H9 (cell line): ENCODE measurements at regions not wholly inside any gene's neighbourhood (a gene's known extent, or its start where the extent isn't known, plus 50 kb on each side); places are given as distances from the start of the nearest gene placed in this dataset.

Experiments used
- DNase-seq: peaks from one replicate; pipeline ENCODE4 v3.0.0-alpha.2; 2017
- H2AFZ ChIP-seq: one replicate; pipeline ENCODE4 v1.6.1; 2013; ENCODE audit warnings: mild to moderate bottlenecking, low read length, control low read depth, moderate library complexity
- H2AK5ac ChIP-seq: 2 replicates; pipeline ENCODE4 v1.6.1; 2013; ENCODE audit warnings: low read length, control low read depth, mixed read lengths; ENCODE audit not compliant: insufficient read length
- H2BK120ac ChIP-seq: one replicate; pipeline ENCODE4 v1.6.1; 2013; ENCODE audit warnings: low read depth, mild to moderate bottlenecking, low read length, control low read depth, inconsistent platforms; ENCODE audit not compliant: poor library complexity, severe bottlenecking
- H2BK12ac ChIP-seq: 2 replicates; pipeline ENCODE4 v1.6.1; 2013; ENCODE audit warnings: low read length, control low read depth, mixed read lengths, low read depth; ENCODE audit not compliant: insufficient read length
- H2BK15ac ChIP-seq: 2 replicates; pipeline ENCODE4 v1.6.1; 2013; ENCODE audit warnings: low read depth, low read length, control low read depth
- H2BK20ac ChIP-seq: one replicate; pipeline ENCODE4 v1.6.1; 2013; ENCODE audit warnings: low read depth, mild to moderate bottlenecking, low read length, control low read depth, inconsistent platforms; ENCODE audit not compliant: poor library complexity, severe bottlenecking
- H2BK5ac ChIP-seq: 2 replicates; pipeline ENCODE4 v1.6.1; 2013; ENCODE audit warnings: low read length, control low read depth, mixed read lengths; ENCODE audit not compliant: insufficient read length
- H3K14ac ChIP-seq: 2 replicates; pipeline ENCODE4 v1.6.1; 2013; ENCODE audit warnings: low read length, control low read depth; ENCODE audit not compliant: insufficient read depth
- H3K18ac ChIP-seq: 2 replicates; pipeline ENCODE4 v1.6.1; 2013; ENCODE audit warnings: low read depth, mild to moderate bottlenecking, mixed read lengths, low read length, control low read depth; ENCODE audit not compliant: insufficient read length
- H3K23ac ChIP-seq: 2 replicates; pipeline ENCODE4 v1.6.1; 2013; ENCODE audit warnings: low read length, control low read depth, mixed read lengths, low read depth; ENCODE audit not compliant: insufficient read length
- H3K23me2 ChIP-seq: 2 replicates; pipeline ENCODE4 v1.6.1; 2013; ENCODE audit warnings: low read depth, mild to moderate bottlenecking, mixed read lengths, low read length, control low read depth; ENCODE audit not compliant: insufficient read length, poor library complexity, severe bottlenecking
- H3K27ac ChIP-seq: 2 replicates; pipeline ENCODE4 v1.5.1; 2013; ENCODE audit warnings: low read length, control low read depth, mixed read lengths, low read depth; ENCODE audit not compliant: insufficient read length
- H3K27me3 ChIP-seq: 2 replicates; pipeline ENCODE4 v1.6.1; 2013; ENCODE audit warnings: low read length, control low read depth, inconsistent platforms; ENCODE audit not compliant: insufficient read depth
- H3K4ac ChIP-seq: 2 replicates; pipeline ENCODE4 v1.6.1; 2013; ENCODE audit warnings: low read depth, mild to moderate bottlenecking, control low read depth, inconsistent platforms, low read length, moderate library complexity
- H3K4me1 ChIP-seq: 2 replicates; pipeline ENCODE4 v1.6.1; 2013; ENCODE audit warnings: low read length, control low read depth, inconsistent platforms; ENCODE audit not compliant: insufficient read depth
- H3K4me2 ChIP-seq: 2 replicates; pipeline ENCODE4 v1.6.1; 2013; ENCODE audit warnings: low read length, control low read depth, mixed read lengths; ENCODE audit not compliant: insufficient read length, insufficient read depth
- H3K56ac ChIP-seq: 2 replicates; pipeline ENCODE4 v1.6.1; 2013; ENCODE audit warnings: low read depth, mild to moderate bottlenecking, mixed read lengths, low read length, control low read depth; ENCODE audit not compliant: insufficient read length
- H3K79me1 ChIP-seq: 2 replicates; pipeline ENCODE4 v1.6.1; 2013; ENCODE audit warnings: low read depth, mild to moderate bottlenecking, moderate library complexity, low read length, control low read depth, inconsistent platforms; ENCODE audit not compliant: insufficient read depth, poor library complexity, severe bottlenecking
- H3K79me2 ChIP-seq: 2 replicates; pipeline ENCODE4 v1.6.1; 2013; ENCODE audit warnings: low read length, control low read depth, inconsistent platforms; ENCODE audit not compliant: insufficient read depth
- H3K9ac ChIP-seq: 2 replicates; pipeline ENCODE4 v1.6.1; 2013; ENCODE audit warnings: low read length, control low read depth, mixed read lengths; ENCODE audit not compliant: insufficient read length; ENCODE audit errors: extremely low read depth
- H3K9me3 ChIP-seq: one replicate; pipeline ENCODE4 v1.6.1; 2013; ENCODE audit warnings: low read depth, low read length, inconsistent platforms; ENCODE audit not compliant: control insufficient read depth
- H3T11ph ChIP-seq: one replicate; pipeline ENCODE4 v1.6.1; 2013; ENCODE audit warnings: mild to moderate bottlenecking, low read length, control low read depth, inconsistent platforms
- H4K20me1 ChIP-seq: one replicate; pipeline ENCODE4 v1.6.1; 2013; ENCODE audit not compliant: control insufficient read depth, insufficient read length, insufficient read depth
- H4K5ac ChIP-seq: 2 replicates; pipeline ENCODE4 v1.6.1; 2013; ENCODE audit warnings: low read depth, mild to moderate bottlenecking, mixed read lengths, low read length, control low read depth; ENCODE audit not compliant: insufficient read length
- H4K8ac ChIP-seq: replicated peaks from 2 replicates; pipeline ENCODE4 v1.6.1; 2013; ENCODE audit warnings: low read length, control low read depth, mixed read lengths, low read depth; ENCODE audit not compliant: insufficient read length
- H4K91ac ChIP-seq: 2 replicates; pipeline ENCODE4 v1.6.1; 2013; ENCODE audit warnings: low read depth, mild to moderate bottlenecking, moderate library complexity, mixed read lengths, low read length, control low read depth; ENCODE audit not compliant: insufficient read length
- H3K27ac Mint-ChIP-seq, 3 experiments: 2 replicates in 2 of 3; 3 replicates in 1 of 3; pipeline ENCODE4 v1.8.0; 2020 to 2021; ENCODE audit warnings: mixed read lengths in 3 of 3, mild to moderate bottlenecking in 1 of 3, moderate library complexity in 1 of 3
- H3K27me3 Mint-ChIP-seq: 2 replicates; pipeline ENCODE4 v1.8.0; 2021; ENCODE audit warnings: low read depth, mild to moderate bottlenecking, moderate library complexity, mixed read lengths
- H3K36me3 Mint-ChIP-seq, 3 experiments: 2 replicates in 2 of 3; 3 replicates in 1 of 3; pipeline ENCODE4 v1.8.0; 2020 to 2021; ENCODE audit warnings: low read depth in 3 of 3, mixed read lengths in 3 of 3; ENCODE audit not compliant: insufficient read depth in 1 of 3
- H3K4me1 Mint-ChIP-seq, 2 experiments: 2 replicates each; pipeline ENCODE4 v1.8.0; 2020; ENCODE audit warnings: mixed read lengths in 2 of 2
- H3K4me3 Mint-ChIP-seq, 2 experiments: 2 replicates in 1 of 2; 3 replicates in 1 of 2; pipeline ENCODE4 v1.8.0; 2020 to 2021; ENCODE audit warnings: mild to moderate bottlenecking in 2 of 2, mixed read lengths in 2 of 2, moderate library complexity in 1 of 2
- H3K9me3 Mint-ChIP-seq, 2 experiments: 2 replicates in 1 of 2; 3 replicates in 1 of 2; pipeline ENCODE4 v1.8.0; 2020; ENCODE audit warnings: mild to moderate bottlenecking in 2 of 2, mixed read lengths in 2 of 2, moderate library complexity in 1 of 2
- CTCF ChIP-seq: fragments of 200-600 bp; sonication (generic); conservative IDR thresholded peaks from 3 replicates; pipeline ENCODE4 v1.8.0; 2021; ENCODE audit warnings: antibody characterized with exemption, mild to moderate bottlenecking
- WGBS: extraction: QIAGEN DNeasy Blood & Tissue Kit; methylation state at CpG from one replicate; pipeline ENCODE4 v1.1.7; 2013; ENCODE audit warnings: missing lambda C conversion rate, low lambda C conversion rate, mixed read lengths; ENCODE audit not compliant: insufficient read length; ENCODE audit errors: extremely low coverage; 5-methylcytosine and 5-hydroxymethylcytosine counted together

- Histone ChIP-seq H3K23ac (no peak overlapping the region), H4K91ac (no peak overlapping the region), H3K14ac (no peak overlapping the region), H3K18ac (no peak overlapping the region), H4K5ac (no peak overlapping the region), H3K79me2 (no peaks in the 10 kb centered on the region), H4K20me1 (no peaks in the 10 kb centered on the region), H3T11ph (no peak overlapping the region), H3K23me2 (no peaks in the 10 kb centered on the region), H2AK5ac (no peak overlapping the region), H3K27ac (no peak overlapping the region), H3K27me3 (no peaks in the 10 kb centered on the region), H4K8ac (no peak overlapping the region), H3K4ac (no peak overlapping the region), H3K56ac (no peak overlapping the region), H2BK15ac (no peak overlapping the region), H2BK5ac (no peak overlapping the region), H3K79me1 (no peaks in the 10 kb centered on the region), H3K4me2 (no peak overlapping the region), H3K9me3 (no peaks in the 10 kb centered on the region), H2AFZ (no peak overlapping the region), H3K9ac (no peak overlapping the region), H2BK20ac (no peak overlapping the region), H2BK12ac (no peak overlapping the region), H2BK120ac (no peak overlapping the region), H3K4me1 (no peaks in the 10 kb centered on the region)
- Mint-ChIP-seq H3K4me3 (no peak overlapping the region), H3K36me3 (no peaks in the 10 kb centered on the region), H3K4me1 (peaks cover 17 to 21% of the 10 kb centered on the region in 2 experiments), H3K27ac (no peak overlapping the region), H3K27me3 (peaks cover 2% of the 10 kb centered on the region; the same call in 1 of the 2 replicates), H3K9me3 (no peaks in the 10 kb centered on the region; a peak in 1 of 5 replicates)
- no peak for TF ChIP-seq CTCF
- no CpG with 5 or more reads among the region's 3 CpGs for WGBS
- no peak for DNase-seq
Observed at GRCh38 chr15:31788104-31788503, 242.2 kb upstream of the CHRNA7 start.
